MCF 10A (cell line): ENCODE measurements at regions not wholly inside any gene's neighbourhood (a gene's known extent, or its start where the extent isn't known, plus 50 kb on each side); places are given as distances from the start of the nearest gene placed in this dataset.

Source experiments
- BruUV-seq: library from RNA; stranded (reverse); fragments of 400-500 nt; replicated peaks from 2 replicates; lab custom pipeline; 2021; lab: Mats Ljungman, UMichigan
- CTCF ChIA-PET: fragments of 300-600 bp; sonication (Branson Sonifier 250); formaldehyde crosslinking; extraction: SDS; loops from one replicate; lab custom pipeline; 2021; ENCODE audit warnings: antibody characterized with exemption, inconsistent platforms; lab: Yijun Ruan, JAX
- POLR2A ChIA-PET: fragments of 300-600, 350-650 bp; sonication (Branson Sonifier 250); formaldehyde crosslinking; extraction: SDS; loops from one replicate; lab custom pipeline; 2020; ENCODE audit warnings: antibody characterized with exemption, inconsistent platforms; lab: Yijun Ruan, JAX
- DNase-seq: peaks from one replicate; pipeline ENCODE4 v3.0.0-alpha.2; 2018; ENCODE audit not compliant: unreplicated experiment
- H3K27ac Mint-ChIP-seq: one replicate; pipeline ENCODE4 v1.8.0; 2022; ENCODE audit warnings: mild to moderate bottlenecking, low read depth, mixed read lengths; ENCODE audit not compliant: unreplicated experiment
- H3K27me3 Mint-ChIP-seq: one replicate; pipeline ENCODE4 v1.8.0; 2022; ENCODE audit warnings: mixed read lengths; ENCODE audit not compliant: insufficient read depth, unreplicated experiment
- H3K36me3 Mint-ChIP-seq: one replicate; pipeline ENCODE4 v1.8.0; 2022; ENCODE audit warnings: mild to moderate bottlenecking, moderate library complexity, mixed read lengths; ENCODE audit not compliant: insufficient read depth, unreplicated experiment
- H3K4me1 Mint-ChIP-seq: one replicate; pipeline ENCODE4 v1.8.0; 2022; ENCODE audit warnings: mixed read lengths; ENCODE audit not compliant: insufficient read depth, unreplicated experiment
- H3K4me3 Mint-ChIP-seq: one replicate; pipeline ENCODE4 v1.8.0; 2022; ENCODE audit warnings: mild to moderate bottlenecking, moderate library complexity, mixed read lengths; ENCODE audit not compliant: unreplicated experiment
- H3K9me3 Mint-ChIP-seq: one replicate; pipeline ENCODE4 v1.8.0; 2022; ENCODE audit warnings: mixed read lengths; ENCODE audit not compliant: unreplicated experiment
- intact Hi-C: fragments of 100-400 bp; cut with micrococcal nuclease; formaldehyde crosslinking; loops from 2 replicates; pipeline ENCODE4 v1.14.1; 2022
- TF ChIP-seq, protein P1 (sequence below): fragments of 200-600 bp; IDR thresholded peaks from one replicate; pipeline ENCODE4 v1.8.0; 2022; ENCODE audit warnings: antibody characterized with exemption, mild to moderate bottlenecking; ENCODE audit not compliant: unreplicated experiment

DNA sequence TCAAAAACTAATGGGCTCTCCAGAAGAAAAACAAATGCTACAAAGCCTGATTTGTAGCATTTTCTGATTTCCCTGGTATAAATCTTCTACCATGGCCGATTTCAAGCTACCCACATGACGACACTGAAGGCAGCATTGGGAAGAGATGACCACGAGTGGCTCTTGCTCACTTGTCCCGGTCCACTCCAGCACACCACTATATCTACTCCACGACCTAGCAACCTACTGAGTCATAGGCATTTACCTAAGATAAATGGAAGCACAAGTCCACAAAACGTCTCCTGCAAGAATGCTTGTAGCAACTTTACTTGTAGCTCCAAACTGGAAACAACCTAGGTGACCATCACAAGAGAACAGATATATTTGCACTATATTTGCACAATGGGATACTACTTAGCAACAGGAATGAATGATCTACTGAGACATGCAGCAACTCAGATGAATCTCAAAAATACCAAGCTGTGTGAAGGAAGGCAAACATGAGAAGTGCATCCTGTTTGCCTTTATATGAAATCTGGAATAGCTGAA is 60.8 kb upstream of the HES1 start:
- TF ChIP-seq, protein P1, sequence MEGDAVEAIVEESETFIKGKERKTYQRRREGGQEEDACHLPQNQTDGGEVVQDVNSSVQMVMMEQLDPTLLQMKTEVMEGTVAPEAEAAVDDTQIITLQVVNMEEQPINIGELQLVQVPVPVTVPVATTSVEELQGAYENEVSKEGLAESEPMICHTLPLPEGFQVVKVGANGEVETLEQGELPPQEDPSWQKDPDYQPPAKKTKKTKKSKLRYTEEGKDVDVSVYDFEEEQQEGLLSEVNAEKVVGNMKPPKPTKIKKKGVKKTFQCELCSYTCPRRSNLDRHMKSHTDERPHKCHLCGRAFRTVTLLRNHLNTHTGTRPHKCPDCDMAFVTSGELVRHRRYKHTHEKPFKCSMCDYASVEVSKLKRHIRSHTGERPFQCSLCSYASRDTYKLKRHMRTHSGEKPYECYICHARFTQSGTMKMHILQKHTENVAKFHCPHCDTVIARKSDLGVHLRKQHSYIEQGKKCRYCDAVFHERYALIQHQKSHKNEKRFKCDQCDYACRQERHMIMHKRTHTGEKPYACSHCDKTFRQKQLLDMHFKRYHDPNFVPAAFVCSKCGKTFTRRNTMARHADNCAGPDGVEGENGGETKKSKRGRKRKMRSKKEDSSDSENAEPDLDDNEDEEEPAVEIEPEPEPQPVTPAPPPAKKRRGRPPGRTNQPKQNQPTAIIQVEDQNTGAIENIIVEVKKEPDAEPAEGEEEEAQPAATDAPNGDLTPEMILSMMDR = no peak
- DNase-seq = no peak
- intact Hi-C loops = no loop called here
- BruUV-seq = no TSS peak
- no peaks in the 10 kb centered on the region for H3K36me3 Mint-ChIP-seq
- H3K27ac Mint-ChIP-seq = no peak overlapping the region
- no peak overlapping the region for H3K4me3 Mint-ChIP-seq
- ChIA-PET CTCF (interaction anchor here (0.6 to 0.8 kb wide), 2 partner anchors 13 to 329 kb away, joined by 3 to 4 read pairs; no protein-coding TSS in a partner anchor), POLR2A (interaction anchor here (0.7 to 0.8 kb wide), 3 partner anchors 10 to 954 kb away, joined by 3 to 4 read pairs (median 3); no protein-coding TSS in a partner anchor)
- H3K9me3 Mint-ChIP-seq = no peaks in the 10 kb centered on the region
- H3K4me1 Mint-ChIP-seq = peaks cover 4% of the 10 kb centered on the region
- no peaks in the 10 kb centered on the region for H3K27me3 Mint-ChIP-seq

DNA sequence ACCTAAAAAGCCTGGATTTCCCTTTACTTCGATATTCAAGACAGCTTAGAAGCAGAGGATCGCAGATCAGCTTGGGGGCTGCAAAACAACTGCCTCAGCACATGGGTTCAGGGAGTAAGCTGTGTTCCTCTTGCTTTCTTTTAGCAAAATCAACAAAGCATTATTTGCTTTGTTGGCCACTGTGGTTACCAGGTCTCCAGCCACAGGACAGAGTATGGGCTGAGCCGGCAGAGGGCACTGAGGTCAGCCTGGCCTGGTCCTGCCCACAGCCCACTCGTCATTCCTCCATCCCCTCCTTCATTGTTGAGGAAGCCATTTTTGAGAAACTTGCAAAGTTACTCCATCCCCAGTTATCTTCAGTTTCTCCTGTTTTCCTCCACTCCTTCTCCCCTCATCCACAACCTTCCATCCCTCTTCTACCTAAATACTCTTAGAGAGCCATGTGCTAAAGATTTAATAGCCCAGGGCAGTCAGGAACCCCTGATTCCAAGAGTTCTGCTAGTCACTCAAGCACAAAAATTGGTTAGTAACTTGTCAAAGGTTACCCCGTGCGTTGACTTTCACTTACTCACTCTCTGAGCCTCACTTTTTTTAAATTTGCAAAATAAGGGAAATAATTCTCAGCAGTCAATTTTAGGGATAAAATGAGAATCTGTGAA is 60.0 kb upstream of the HES1 start:
- H3K27ac Mint-ChIP-seq = no peak overlapping the region
- no peaks in the 10 kb centered on the region for H3K27me3 Mint-ChIP-seq
- CTCF ChIA-PET = interaction anchor here (0.8 kb wide), 1 partner anchor 12 kb away, joined by 4 read pairs; no protein-coding TSS in a partner anchor
- DNase-seq = no peak
- H3K4me1 Mint-ChIP-seq = peaks cover 4% of the 10 kb centered on the region
- no TSS peak for BruUV-seq
- H3K36me3 Mint-ChIP-seq = no peaks in the 10 kb centered on the region
- TF ChIP-seq, protein P1 = no peak
- H3K4me3 Mint-ChIP-seq = no peak overlapping the region
- no peaks in the 10 kb centered on the region for H3K9me3 Mint-ChIP-seq
- POLR2A ChIA-PET = no interaction called here
- intact Hi-C loops = no loop called here

DNA sequence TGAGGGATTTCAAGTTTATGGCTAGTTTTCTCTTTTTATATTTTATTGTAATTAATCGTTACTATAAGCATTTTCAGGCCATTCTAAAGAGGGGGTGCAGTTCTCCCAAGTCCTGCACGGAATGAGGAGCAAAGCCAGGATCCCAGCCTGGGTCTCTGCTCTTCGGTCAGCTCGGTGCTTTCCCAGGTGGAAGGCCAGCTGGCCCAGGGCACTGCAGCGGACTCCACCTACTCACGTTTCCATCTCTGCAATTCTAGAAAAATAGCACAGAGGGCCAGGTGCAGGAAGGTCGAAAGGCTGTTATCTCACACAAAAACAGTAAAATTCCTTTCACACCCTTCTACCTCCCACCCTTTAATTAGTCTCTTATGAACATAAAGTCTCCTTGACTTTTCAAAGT is 59.5 kb upstream of the HES1 start:
- intact Hi-C loops = no loop called here
- no TSS peak for BruUV-seq
- Mint-ChIP-seq H3K9me3 (no peaks in the 10 kb centered on the region), H3K27me3 (no peaks in the 10 kb centered on the region), H3K36me3 (no peaks in the 10 kb centered on the region), H3K27ac (no peak overlapping the region), H3K4me1 (peaks cover 2% of the 10 kb centered on the region), H3K4me3 (no peak overlapping the region)
- DNase-seq = no peak
- CTCF ChIA-PET = interaction anchor here (1.2 kb wide), 1 partner anchor 33 kb away, joined by 3 read pairs; no protein-coding TSS in a partner anchor
- TF ChIP-seq, protein P1 = no peak
- POLR2A ChIA-PET = no interaction called here

DNA sequence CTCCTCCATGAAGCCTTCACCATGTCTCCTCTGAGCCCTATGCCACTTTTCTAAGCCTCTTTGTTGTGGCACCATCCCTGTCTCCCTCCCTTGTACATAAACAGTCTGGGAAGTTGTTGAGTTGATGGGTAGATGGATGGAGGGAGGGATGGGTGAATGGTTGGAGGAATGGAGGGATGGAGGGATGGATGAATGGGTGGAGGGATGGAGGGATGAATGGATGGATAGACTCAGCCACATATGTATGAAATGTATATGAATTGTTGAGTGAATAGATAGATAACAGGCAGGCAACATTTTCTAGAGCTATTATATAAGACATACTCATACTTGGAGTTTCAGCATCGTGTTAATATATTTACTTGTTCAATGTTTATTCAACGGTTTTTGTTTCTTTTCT is 58.3 kb upstream of the HES1 start:
- Mint-ChIP-seq H3K4me1 (no peaks in the 10 kb centered on the region), H3K9me3 (no peaks in the 10 kb centered on the region), H3K4me3 (no peak overlapping the region), H3K36me3 (no peaks in the 10 kb centered on the region), H3K27me3 (no peaks in the 10 kb centered on the region), H3K27ac (no peak overlapping the region)
- no TSS peak for BruUV-seq
- DNase-seq = no peak
- intact Hi-C loops = no loop called here
- TF ChIP-seq, protein P1 = no peak
- CTCF ChIA-PET = interaction anchor here (0.5 to 1.2 kb wide), 3 partner anchors 12 to 238 kb away, joined by 3 to 4 read pairs (median 3); no protein-coding TSS in a partner anchor
- POLR2A ChIA-PET = interaction anchor here (1.6 kb wide), 1 partner anchor 12 kb away, joined by 5 read pairs; no protein-coding TSS in a partner anchor
